ENCODE measurements at regions not wholly inside any gene's neighbourhood (a gene's known extent, or its start where the extent isn't known, plus 50 kb on each side); places are given as distances from the start of the nearest gene placed in this dataset.
"Not testable (repeated sequence)": the region's sequence is repeated elsewhere in the genome, so short reads cannot be mapped to it uniquely, and the experiment has no call there.

GRCh38 chr18:51525453-51526225, 328.2 kb upstream of the MEX3C start:
- no peak for DNase-seq

GRCh38 chr18:51527826-51528225, 330.3 kb upstream of the MEX3C start:
- no peak for DNase-seq

- no peak for DNase-seq
These were observed 334.0 kb upstream of the MEX3C start for GRCh38 chr18:51531501-51531900.

- DNase-seq, result peak; percentile 0
These were observed 340.0 kb upstream of the MEX3C start for GRCh38 chr18:51537487-51537886.

GRCh38 chr18:51540562-51540961, 343.1 kb upstream of the MEX3C start:
- DNase-seq, result no peak

GRCh38 chr18:51541230-51541629, 343.7 kb upstream of the MEX3C start:
- no peak for DNase-seq

GRCh38 chr18:51543658-51544155, 346.2 kb upstream of the MEX3C start:
- DNase-seq, result no peak

GRCh38 chr18:51545446-51545845, 348.0 kb upstream of the MEX3C start:
- no peak for DNase-seq

GRCh38 chr18:51559198-51559901, 361.9 kb upstream of the MEX3C start:
- DNase-seq, result no peak

GRCh38 chr18:51559902-51560287, 362.4 kb upstream of the MEX3C start:
- DNase-seq, result no peak

GRCh38 chr18:51561821-51562220, 364.3 kb upstream of the MEX3C start:
- no peak for DNase-seq

GRCh38 chr18:51562866-51563265, 365.4 kb upstream of the MEX3C start:
- no peak for DNase-seq

GRCh38 chr18:51563396-51563795, 365.9 kb upstream of the MEX3C start:
- no peak for DNase-seq

GRCh38 chr18:51568151-51568550, 370.7 kb upstream of the MEX3C start:
- DNase-seq, result no peak

- DNase-seq, result no peak
These were observed 371.7 kb upstream of the MEX3C start for GRCh38 chr18:51569153-51569552.

GRCh38 chr18:51569561-51569960, 372.1 kb upstream of the MEX3C start:
- DNase-seq, result no peak

- DNase-seq, result not testable (repeated sequence)
These were observed 372.6 kb upstream of the MEX3C start for GRCh38 chr18:51570071-51570470.

GRCh38 chr18:51573886-51574285, 376.4 kb upstream of the MEX3C start:
- not testable (repeated sequence) for DNase-seq

- DNase-seq, result no peak
These were observed 377.7 kb upstream of the MEX3C start for GRCh38 chr18:51575171-51575570.

GRCh38 chr18:51578406-51578980, 381.0 kb upstream of the MEX3C start:
- no peak for DNase-seq

GRCh38 chr18:51580580-51580979, 383.1 kb upstream of the MEX3C start:
- no peak for DNase-seq

- DNase-seq, result no peak
These were observed 385.1 kb upstream of the MEX3C start for GRCh38 chr18:51582551-51582950.

GRCh38 chr18:51588616-51589015, 391.1 kb upstream of the MEX3C start:
- no peak for DNase-seq

GRCh38 chr18:51593931-51594330, 396.4 kb upstream of the MEX3C start:
- no peak for DNase-seq

Data from AML-193 (cell line).